GM12878 (cell line): ENCODE measurements at regions not wholly inside any gene's neighbourhood (a gene's known extent, or its start where the extent isn't known, plus 50 kb on each side); places are given as distances from the start of the nearest gene placed in this dataset.

ENCODE experiments used
- ATAC-seq: fragments of 200-7000 bp; cut with Tn5 transposase; 3 replicates; pipeline ENCODE4 v1.9.1; 2020; ENCODE audit warnings: mild to moderate bottlenecking, moderate library complexity
- BruUV-seq: library from RNA; stranded (reverse); fragments of 400-500 nt; replicated peaks from 2 replicates; lab custom pipeline; 2021; lab: Mats Ljungman, UMichigan
- CTCF ChIA-PET: fragments of 300-600 bp; sonication (Branson Sonifier 250); formaldehyde crosslinking; extraction: SDS; loops from one replicate; lab custom pipeline; 2021; ENCODE audit warnings: inconsistent platforms; lab: Yijun Ruan, JAX
- POLR2A ChIA-PET: fragments of 350-600 bp; formaldehyde crosslinking; extraction: SDS; loops from one replicate; lab custom pipeline; 2021; ENCODE audit warnings: inconsistent platforms; lab: Charles Lee
- RAD21 ChIA-PET: fragments of 300-600 bp; sonication (Branson Sonifier 250); formaldehyde crosslinking; loops from one replicate; lab custom pipeline; 2023; ENCODE audit warnings: antibody characterized with exemption; ENCODE audit not compliant: unreplicated experiment; lab: Charles Lee
- SMC1A ChIA-PET: fragments of 300-600 bp; sonication (Branson Sonifier 250); formaldehyde crosslinking; loops from one replicate; lab custom pipeline; 2023; ENCODE audit not compliant: unreplicated experiment, uncharacterized antibody; lab: Charles Lee
- DNase-seq: peaks from one replicate; pipeline ENCODE4 v3.0.0-alpha.2; 2011; ENCODE audit warnings: low read depth, low spot score
- FAIRE-seq: peaks from 3 replicates; lab custom pipeline; 2011; peaks lifted over from hg19 to GRCh38; lab: Jason Lieb, UNC
- H2AFZ ChIP-seq: 2 replicates; pipeline ENCODE4 v1.6.0; 2011; ENCODE audit warnings: low read depth, low read length, control low read depth; ENCODE audit not compliant: control insufficient read depth
- H3K27ac ChIP-seq: 2 replicates; pipeline ENCODE4 v1.5.1; 2011; ENCODE audit warnings: control low read depth; ENCODE audit not compliant: control insufficient read depth, insufficient read depth
- H3K27me3 ChIP-seq, 2 experiments: replicated peaks in 1 of 2; 2 replicates each; pipeline versions ENCODE4 v1.6.0 to v1.6.1; 2011; ENCODE audit warnings: low read length in 1 of 2; ENCODE audit not compliant: control insufficient read depth in 2 of 2, insufficient read depth in 2 of 2
- H3K36me3 ChIP-seq, 2 experiments: 2 replicates each; pipeline ENCODE4 v1.5.1; 2011; ENCODE audit warnings: low read length in 1 of 2; ENCODE audit not compliant: control insufficient read depth in 2 of 2, insufficient read depth in 2 of 2
- H3K4me1 ChIP-seq: 2 replicates; pipeline ENCODE4 v1.6.1; 2011; ENCODE audit warnings: mild to moderate bottlenecking, low read length, moderate library complexity, mixed read lengths; ENCODE audit not compliant: control insufficient read depth, insufficient read depth
- H3K4me2 ChIP-seq: 2 replicates; pipeline ENCODE4 v1.6.0; 2011; ENCODE audit warnings: control low read depth; ENCODE audit not compliant: control insufficient read depth, insufficient read depth
- H3K4me3 ChIP-seq: fragments of 200-600 bp; sonication (generic); 2 replicates; pipeline ENCODE4 v1.5.1; 2016
- H3K79me2 ChIP-seq: 2 replicates; pipeline ENCODE4 v1.6.0; 2011; ENCODE audit warnings: low read length; ENCODE audit not compliant: control insufficient read depth, insufficient read depth
- H3K9ac ChIP-seq: 2 replicates; pipeline ENCODE4 v1.8.0; 2011; ENCODE audit warnings: low read length, control low read depth, mixed read lengths; ENCODE audit not compliant: control insufficient read depth, insufficient read depth
- H3K9me3 ChIP-seq: replicated peaks from 3 replicates; pipeline ENCODE4 v1.5.1; 2011; ENCODE audit warnings: mild to moderate bottlenecking, low read length; ENCODE audit not compliant: control insufficient read depth, insufficient read depth
- H4K20me1 ChIP-seq: 2 replicates; pipeline ENCODE4 v1.6.0; 2011; ENCODE audit not compliant: control insufficient read depth, insufficient read depth
- BMI1 ChIP-seq: fragments of 450-650 bp; IDR thresholded peaks from 2 replicates; pipeline ENCODE4 v1.6.1; 2016; ENCODE audit warnings: mild to moderate bottlenecking, moderate library complexity, borderline replicate concordance
- CBX5 ChIP-seq: sonication (generic); IDR thresholded peaks from 2 replicates; pipeline ENCODE4 v1.6.1; 2016; ENCODE audit warnings: low read depth, moderate library complexity, mild to moderate bottlenecking, inconsistent platforms
- CEBPB ChIP-seq, 2 experiments: fragments of 150-350 bp in 1 of 2; IDR thresholded peaks; 2 replicates each; pipeline ENCODE4 v1.6.1; 2012 to 2014; ENCODE audit warnings: low read depth in 2 of 2, low read length in 2 of 2, borderline replicate concordance in 1 of 2, inconsistent platforms in 1 of 2
- EGR1 ChIP-seq, 2 experiments: IDR thresholded peaks; 1 replicate in 1 of 2; 2 replicates in 1 of 2; pipeline ENCODE4 v1.6.1; 2011 to 2012; ENCODE audit warnings: low read depth in 2 of 2, low read length in 2 of 2, borderline replicate concordance in 1 of 2, mild to moderate bottlenecking in 1 of 2, moderate library complexity in 1 of 2
- ESRRA ChIP-seq: IDR thresholded peaks from 2 replicates; pipeline ENCODE4 v1.6.1; 2012; ENCODE audit warnings: mild to moderate bottlenecking, low read length, improper control_type of control experiment
- NFIC ChIP-seq: IDR thresholded peaks from 2 replicates; pipeline ENCODE4 v1.6.1; 2012; ENCODE audit warnings: low read depth, mild to moderate bottlenecking, inconsistent platforms, low read length, moderate library complexity
- NFXL1 ChIP-seq: fragments of 450-650 bp; IDR thresholded peaks from 2 replicates; pipeline ENCODE4 v1.6.1; 2017; ENCODE audit warnings: antibody characterized with exemption, mild to moderate bottlenecking, borderline replicate concordance
- NR2C1 ChIP-seq: fragments of 450-650 bp; IDR thresholded peaks from 2 replicates; pipeline ENCODE4 v1.6.1; 2017; ENCODE audit warnings: antibody characterized with exemption, mild to moderate bottlenecking, moderate library complexity
- POLR2AphosphoS2 ChIP-seq: IDR thresholded peaks from 2 replicates; pipeline ENCODE4 v1.6.1; 2011; ENCODE audit warnings: low read depth, mild to moderate bottlenecking, low read length, improper control_type of control experiment, moderate library complexity
- SMAD1 ChIP-seq: fragments of 450-650 bp; IDR thresholded peaks from 2 replicates; pipeline ENCODE4 v1.6.1; 2018; ENCODE audit warnings: mild to moderate bottlenecking, low read depth; ENCODE audit not compliant: partially characterized antibody
- ZBED1 ChIP-seq: IDR thresholded peaks from 2 replicates; pipeline ENCODE4 v1.6.1; 2016; ENCODE audit warnings: borderline replicate concordance
- WGBS: methylation state at CpG from one replicate; pipeline ENCODE4 v1.1.6; 2016; ENCODE audit warnings: low lambda C conversion rate; ENCODE audit not compliant: insufficient replicate concordance, insufficient coverage; ENCODE audit errors: missing lambda C conversion rate; 5-methylcytosine and 5-hydroxymethylcytosine counted together
- in situ Hi-C: fragments of 300-500 bp; cut with MboI; formaldehyde crosslinking; loops from 9 replicates; pipeline ENCODE4 v1.14.3; 2018; ENCODE audit warnings: mixed read lengths
- intact Hi-C: fragments of 100-400 bp; cut with micrococcal nuclease; formaldehyde crosslinking; loops from one replicate; pipeline ENCODE4 v1.14.2; 2022; ENCODE audit not compliant: unreplicated experiment
- TF ChIP-seq, protein P1 (sequence below): IDR thresholded peaks from 2 replicates; pipeline ENCODE4 v1.6.1; 2012; ENCODE audit warnings: low read depth, low read length, improper control_type of control experiment
- TF ChIP-seq, protein P2 (sequence below): IDR thresholded peaks from 2 replicates; pipeline ENCODE4 v1.6.1; 2012; ENCODE audit warnings: mild to moderate bottlenecking, low read depth, low read length
- TF ChIP-seq, protein P3 (sequence below): fragments of 450-650 bp; IDR thresholded peaks from 2 replicates; pipeline ENCODE4 v1.6.1; 2017; ENCODE audit warnings: borderline replicate concordance
- TF ChIP-seq, protein P4 (sequence below): fragments of 450-650 bp; IDR thresholded peaks from 2 replicates; pipeline ENCODE4 v1.6.1; 2018; ENCODE audit warnings: borderline replicate concordance, mild to moderate bottlenecking; ENCODE audit not compliant: partially characterized antibody

DNA sequence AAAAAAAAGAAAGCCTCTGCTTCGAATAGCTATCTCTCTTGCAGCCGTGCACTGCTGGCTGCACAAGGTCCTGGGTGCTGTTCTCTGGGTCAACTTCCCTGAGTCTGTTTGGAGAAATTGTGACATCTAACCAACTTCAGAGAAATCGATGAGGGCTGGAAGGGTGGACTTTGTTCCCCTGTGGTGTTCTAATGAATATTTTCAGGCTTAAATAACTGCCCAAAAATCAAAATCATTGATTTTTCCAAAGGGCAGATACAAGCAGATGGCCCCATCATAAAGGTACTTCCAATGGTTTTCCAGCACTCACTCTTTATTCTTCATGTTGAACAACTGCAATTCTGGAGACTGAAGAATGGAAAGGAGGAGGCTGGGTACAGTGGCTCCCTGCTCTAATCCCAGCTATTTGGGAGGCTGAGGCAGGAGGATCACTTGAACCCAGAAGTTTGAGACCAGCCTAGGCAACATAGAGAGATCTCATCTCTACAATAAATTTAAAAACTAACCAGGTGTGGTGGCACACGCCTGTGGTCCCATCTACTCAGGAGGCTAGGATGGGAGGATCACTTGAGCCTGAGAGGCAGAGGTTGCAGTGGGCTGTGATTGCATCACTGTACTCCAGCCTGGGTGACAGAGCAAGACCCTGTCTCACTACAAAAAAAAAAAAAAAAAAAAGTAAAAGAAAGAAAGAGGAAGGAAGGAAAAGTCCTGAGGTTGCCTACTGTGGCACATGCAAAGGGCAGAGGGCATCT, 59.1 kb downstream of the FOXA2 start:
- in situ Hi-C loops (no loop called here), intact Hi-C loops (no loop called here)
- TF ChIP-seq POLR2AphosphoS2: no peak
- no peak for TF ChIP-seq ESRRA
- no peak for TF ChIP-seq EGR1 (IDR thresholded peaks at IDR 0.05; ENCODE audit: borderline replicate concordance in 1 of 2, low read depth in 2 of 2, low read length in 2 of 2)
- TF ChIP-seq, protein P1, sequence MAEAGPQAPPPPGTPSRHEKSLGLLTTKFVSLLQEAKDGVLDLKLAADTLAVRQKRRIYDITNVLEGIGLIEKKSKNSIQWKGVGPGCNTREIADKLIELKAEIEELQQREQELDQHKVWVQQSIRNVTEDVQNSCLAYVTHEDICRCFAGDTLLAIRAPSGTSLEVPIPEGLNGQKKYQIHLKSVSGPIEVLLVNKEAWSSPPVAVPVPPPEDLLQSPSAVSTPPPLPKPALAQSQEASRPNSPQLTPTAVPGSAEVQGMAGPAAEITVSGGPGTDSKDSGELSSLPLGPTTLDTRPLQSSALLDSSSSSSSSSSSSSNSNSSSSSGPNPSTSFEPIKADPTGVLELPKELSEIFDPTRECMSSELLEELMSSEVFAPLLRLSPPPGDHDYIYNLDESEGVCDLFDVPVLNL: no peak
- TF ChIP-seq, protein P2, sequence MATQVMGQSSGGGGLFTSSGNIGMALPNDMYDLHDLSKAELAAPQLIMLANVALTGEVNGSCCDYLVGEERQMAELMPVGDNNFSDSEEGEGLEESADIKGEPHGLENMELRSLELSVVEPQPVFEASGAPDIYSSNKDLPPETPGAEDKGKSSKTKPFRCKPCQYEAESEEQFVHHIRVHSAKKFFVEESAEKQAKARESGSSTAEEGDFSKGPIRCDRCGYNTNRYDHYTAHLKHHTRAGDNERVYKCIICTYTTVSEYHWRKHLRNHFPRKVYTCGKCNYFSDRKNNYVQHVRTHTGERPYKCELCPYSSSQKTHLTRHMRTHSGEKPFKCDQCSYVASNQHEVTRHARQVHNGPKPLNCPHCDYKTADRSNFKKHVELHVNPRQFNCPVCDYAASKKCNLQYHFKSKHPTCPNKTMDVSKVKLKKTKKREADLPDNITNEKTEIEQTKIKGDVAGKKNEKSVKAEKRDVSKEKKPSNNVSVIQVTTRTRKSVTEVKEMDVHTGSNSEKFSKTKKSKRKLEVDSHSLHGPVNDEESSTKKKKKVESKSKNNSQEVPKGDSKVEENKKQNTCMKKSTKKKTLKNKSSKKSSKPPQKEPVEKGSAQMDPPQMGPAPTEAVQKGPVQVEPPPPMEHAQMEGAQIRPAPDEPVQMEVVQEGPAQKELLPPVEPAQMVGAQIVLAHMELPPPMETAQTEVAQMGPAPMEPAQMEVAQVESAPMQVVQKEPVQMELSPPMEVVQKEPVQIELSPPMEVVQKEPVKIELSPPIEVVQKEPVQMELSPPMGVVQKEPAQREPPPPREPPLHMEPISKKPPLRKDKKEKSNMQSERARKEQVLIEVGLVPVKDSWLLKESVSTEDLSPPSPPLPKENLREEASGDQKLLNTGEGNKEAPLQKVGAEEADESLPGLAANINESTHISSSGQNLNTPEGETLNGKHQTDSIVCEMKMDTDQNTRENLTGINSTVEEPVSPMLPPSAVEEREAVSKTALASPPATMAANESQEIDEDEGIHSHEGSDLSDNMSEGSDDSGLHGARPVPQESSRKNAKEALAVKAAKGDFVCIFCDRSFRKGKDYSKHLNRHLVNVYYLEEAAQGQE: no peak
- TF ChIP-seq, protein P3, sequence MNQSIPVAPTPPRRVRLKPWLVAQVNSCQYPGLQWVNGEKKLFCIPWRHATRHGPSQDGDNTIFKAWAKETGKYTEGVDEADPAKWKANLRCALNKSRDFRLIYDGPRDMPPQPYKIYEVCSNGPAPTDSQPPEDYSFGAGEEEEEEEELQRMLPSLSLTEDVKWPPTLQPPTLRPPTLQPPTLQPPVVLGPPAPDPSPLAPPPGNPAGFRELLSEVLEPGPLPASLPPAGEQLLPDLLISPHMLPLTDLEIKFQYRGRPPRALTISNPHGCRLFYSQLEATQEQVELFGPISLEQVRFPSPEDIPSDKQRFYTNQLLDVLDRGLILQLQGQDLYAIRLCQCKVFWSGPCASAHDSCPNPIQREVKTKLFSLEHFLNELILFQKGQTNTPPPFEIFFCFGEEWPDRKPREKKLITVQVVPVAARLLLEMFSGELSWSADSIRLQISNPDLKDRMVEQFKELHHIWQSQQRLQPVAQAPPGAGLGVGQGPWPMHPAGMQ: no peak
- no peak for TF ChIP-seq NFIC
- TF ChIP-seq BMI1: no peak
- no peak for TF ChIP-seq CEBPB (IDR thresholded peaks at IDR 0.05; ENCODE audit: borderline replicate concordance in 1 of 2, low read depth in 2 of 2, low read length in 2 of 2)
- no peak for TF ChIP-seq NFXL1
- no peak for TF ChIP-seq ZBED1
- TF ChIP-seq, protein P4, sequence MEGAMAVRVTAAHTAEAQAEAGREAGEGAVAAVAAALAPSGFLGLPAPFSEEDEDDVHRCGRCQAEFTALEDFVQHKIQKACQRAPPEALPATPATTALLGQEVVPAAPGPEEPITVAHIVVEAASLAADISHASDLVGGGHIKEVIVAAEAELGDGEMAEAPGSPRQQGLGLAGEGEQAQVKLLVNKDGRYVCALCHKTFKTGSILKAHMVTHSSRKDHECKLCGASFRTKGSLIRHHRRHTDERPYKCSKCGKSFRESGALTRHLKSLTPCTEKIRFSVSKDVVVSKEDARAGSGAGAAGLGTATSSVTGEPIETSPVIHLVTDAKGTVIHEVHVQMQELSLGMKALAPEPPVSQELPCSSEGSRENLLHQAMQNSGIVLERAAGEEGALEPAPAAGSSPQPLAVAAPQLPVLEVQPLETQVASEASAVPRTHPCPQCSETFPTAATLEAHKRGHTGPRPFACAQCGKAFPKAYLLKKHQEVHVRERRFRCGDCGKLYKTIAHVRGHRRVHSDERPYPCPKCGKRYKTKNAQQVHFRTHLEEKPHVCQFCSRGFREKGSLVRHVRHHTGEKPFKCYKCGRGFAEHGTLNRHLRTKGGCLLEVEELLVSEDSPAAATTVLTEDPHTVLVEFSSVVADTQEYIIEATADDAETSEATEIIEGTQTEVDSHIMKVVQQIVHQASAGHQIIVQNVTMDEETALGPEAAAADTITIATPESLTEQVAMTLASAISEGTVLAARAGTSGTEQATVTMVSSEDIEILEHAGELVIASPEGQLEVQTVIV: no peak
- TF ChIP-seq CBX5: no peak
- TF ChIP-seq SMAD1: no peak
- TF ChIP-seq NR2C1: no peak
- 10% methylated on average over 4 of the region's 4 CpGs for WGBS
- no peak overlapping the region for H3K27ac ChIP-seq
- H3K36me3 ChIP-seq: no peaks in the 10 kb centered on the region
- no peak overlapping the region for H3K4me2 ChIP-seq
- H3K9ac ChIP-seq: no peak overlapping the region
- FAIRE-seq (no peak), ATAC-seq (no peak), DNase-seq (no peak)
- RAD21 ChIA-PET: no interaction called here
- SMC1A ChIA-PET: no interaction called here
- H3K27me3 ChIP-seq: no peaks in the 10 kb centered on the region
- no TSS peak for BruUV-seq
- no peak overlapping the region for H3K4me3 ChIP-seq
- no peaks in the 10 kb centered on the region for H3K4me1 ChIP-seq
- CTCF ChIA-PET: no interaction called here
- H3K9me3 ChIP-seq: no peaks in the 10 kb centered on the region
- no peaks in the 10 kb centered on the region for H3K79me2 ChIP-seq
- no peak overlapping the region for H2AFZ ChIP-seq
- H4K20me1 ChIP-seq: no peaks in the 10 kb centered on the region
- POLR2A ChIA-PET: no interaction called here
